IMR-90 (cell line): ENCODE measurements at regions not wholly inside any gene's neighbourhood (a gene's known extent, or its start where the extent isn't known, plus 50 kb on each side); places are given as distances from the start of the nearest gene placed in this dataset.

Source experiments
- MAZ ChIP-seq: IDR thresholded peaks from 2 replicates; pipeline ENCODE4 v1.6.1; 2012; ENCODE audit warnings: low read depth, mild to moderate bottlenecking, low read length, improper control_type of control experiment, moderate library complexity, borderline replicate concordance
- RAD21 ChIP-seq: IDR thresholded peaks from 2 replicates; pipeline ENCODE4 v1.6.1; 2012; ENCODE audit warnings: low read length, improper control_type of control experiment
- RFX5 ChIP-seq: IDR thresholded peaks from 2 replicates; pipeline ENCODE4 v1.8.0; 2012; ENCODE audit warnings: low read depth, mild to moderate bottlenecking, low read length, moderate library complexity
- TF ChIP-seq, protein P1 (sequence below): fragments of 150-350 bp; IDR thresholded peaks from 2 replicates; pipeline ENCODE4 v1.6.1; 2017; ENCODE audit warnings: mild to moderate bottlenecking, antibody characterized with exemption, low read length, low read depth
- TF ChIP-seq, protein P2 (sequence below): conservative IDR thresholded peaks from 2 replicates; pipeline ENCODE4 v1.5.1; 2012; ENCODE audit warnings: mild to moderate bottlenecking, low read depth, low read length, improper control_type of control experiment

DNA sequence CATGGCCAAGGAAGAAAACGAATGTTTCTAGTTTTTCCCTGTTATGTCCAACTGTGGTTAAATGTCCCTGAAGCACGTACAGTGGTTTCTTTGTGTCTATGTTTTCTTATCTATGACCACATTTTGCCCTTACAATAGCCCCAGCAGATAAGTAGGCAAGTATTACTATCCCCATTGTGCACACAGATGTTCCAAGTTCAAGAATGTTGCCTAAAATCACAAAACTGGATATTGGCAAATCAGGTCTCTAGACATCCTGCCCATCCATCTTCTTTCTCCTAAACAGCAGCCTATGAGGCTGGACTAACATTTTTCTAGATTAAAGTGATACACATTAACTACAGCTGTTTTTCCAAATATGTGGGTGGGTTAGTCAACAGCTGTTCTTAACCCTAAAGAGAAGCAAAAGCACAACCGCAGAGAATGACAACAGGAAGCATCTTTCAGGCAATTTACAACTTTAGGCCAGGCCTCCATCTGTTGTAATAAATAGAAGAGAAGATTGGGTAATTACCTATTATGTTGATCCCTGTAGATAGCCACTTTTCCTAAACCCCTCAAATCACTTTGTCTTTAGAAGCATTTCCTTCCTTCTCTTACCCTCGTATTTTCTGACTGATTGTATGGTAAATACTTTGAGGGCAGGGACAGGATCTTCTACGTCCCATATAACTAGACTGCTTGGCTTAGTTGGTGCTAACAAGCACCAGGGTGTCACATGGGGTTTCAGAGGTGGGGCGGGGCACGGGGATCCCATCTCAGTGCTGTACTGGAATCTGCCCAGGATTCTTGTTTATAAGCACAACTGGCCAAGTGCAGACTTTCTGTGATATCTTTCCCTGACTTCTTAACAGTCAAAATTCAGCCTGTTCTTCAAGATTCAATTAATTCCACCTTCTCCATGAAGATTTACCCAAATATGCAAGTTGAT lies 132.1 kb upstream of the SETBP1 start:
- TF ChIP-seq RAD21 (no peak), RFX5 (no peak), MAZ (no peak)
- TF ChIP-seq, protein P1, sequence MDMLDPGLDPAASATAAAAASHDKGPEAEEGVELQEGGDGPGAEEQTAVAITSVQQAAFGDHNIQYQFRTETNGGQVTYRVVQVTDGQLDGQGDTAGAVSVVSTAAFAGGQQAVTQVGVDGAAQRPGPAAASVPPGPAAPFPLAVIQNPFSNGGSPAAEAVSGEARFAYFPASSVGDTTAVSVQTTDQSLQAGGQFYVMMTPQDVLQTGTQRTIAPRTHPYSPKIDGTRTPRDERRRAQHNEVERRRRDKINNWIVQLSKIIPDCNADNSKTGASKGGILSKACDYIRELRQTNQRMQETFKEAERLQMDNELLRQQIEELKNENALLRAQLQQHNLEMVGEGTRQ = no peak
- TF ChIP-seq, protein P2, sequence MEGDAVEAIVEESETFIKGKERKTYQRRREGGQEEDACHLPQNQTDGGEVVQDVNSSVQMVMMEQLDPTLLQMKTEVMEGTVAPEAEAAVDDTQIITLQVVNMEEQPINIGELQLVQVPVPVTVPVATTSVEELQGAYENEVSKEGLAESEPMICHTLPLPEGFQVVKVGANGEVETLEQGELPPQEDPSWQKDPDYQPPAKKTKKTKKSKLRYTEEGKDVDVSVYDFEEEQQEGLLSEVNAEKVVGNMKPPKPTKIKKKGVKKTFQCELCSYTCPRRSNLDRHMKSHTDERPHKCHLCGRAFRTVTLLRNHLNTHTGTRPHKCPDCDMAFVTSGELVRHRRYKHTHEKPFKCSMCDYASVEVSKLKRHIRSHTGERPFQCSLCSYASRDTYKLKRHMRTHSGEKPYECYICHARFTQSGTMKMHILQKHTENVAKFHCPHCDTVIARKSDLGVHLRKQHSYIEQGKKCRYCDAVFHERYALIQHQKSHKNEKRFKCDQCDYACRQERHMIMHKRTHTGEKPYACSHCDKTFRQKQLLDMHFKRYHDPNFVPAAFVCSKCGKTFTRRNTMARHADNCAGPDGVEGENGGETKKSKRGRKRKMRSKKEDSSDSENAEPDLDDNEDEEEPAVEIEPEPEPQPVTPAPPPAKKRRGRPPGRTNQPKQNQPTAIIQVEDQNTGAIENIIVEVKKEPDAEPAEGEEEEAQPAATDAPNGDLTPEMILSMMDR = no peak
